HEK293 (cell line): ENCODE measurements at regions not wholly inside any gene's neighbourhood (a gene's known extent, or its start where the extent isn't known, plus 50 kb on each side); places are given as distances from the start of the nearest gene placed in this dataset.

Source experiments
- CTCF ChIA-PET: fragments of 350-600 bp; formaldehyde crosslinking; extraction: SDS; loops from one replicate; lab custom pipeline; 2021; ENCODE audit warnings: antibody characterized with exemption; lab: Yijun Ruan, JAX
- POLR2A ChIA-PET: fragments of 300-600 bp; formaldehyde crosslinking; extraction: SDS; loops from one replicate; lab custom pipeline; 2020; ENCODE audit warnings: antibody characterized with exemption, inconsistent platforms; lab: Yijun Ruan, JAX
- H3K27ac ChIP-seq: fragments of 200-500 bp; sonication (Bioruptor generic); 2 replicates; pipeline ENCODE4 v1.5.1; 2014; ENCODE audit warnings: low read depth, low read length, control low read depth, inconsistent platforms; ENCODE audit errors: extremely low read depth
- H3K36me3 ChIP-seq, 2 experiments: fragments of 200-500 bp in 1 of 2; sonication (Bioruptor generic) in 1 of 2; 1 replicate in 1 of 2; 2 replicates in 1 of 2; pipeline ENCODE4 v1.5.1; 2014 to 2017; ENCODE audit warnings: inconsistent platforms in 2 of 2, low read length in 2 of 2; ENCODE audit not compliant: control insufficient read depth in 2 of 2, insufficient read depth in 1 of 2
- H3K4me1 ChIP-seq: fragments of 200-500 bp; sonication (Bioruptor generic); 2 replicates; pipeline ENCODE4 v1.5.1; 2014; ENCODE audit warnings: mild to moderate bottlenecking, low read length, inconsistent platforms; ENCODE audit not compliant: control insufficient read depth, insufficient read depth
- H3K4me3 ChIP-seq: 2 replicates; pipeline ENCODE4 v1.5.1; 2011; ENCODE audit warnings: low read depth, mild to moderate bottlenecking, control low read depth, low read length, moderate library complexity
- H3K9me3 ChIP-seq: fragments of 200-500 bp; sonication (Bioruptor generic); 2 replicates; pipeline ENCODE4 v1.5.1; 2014; ENCODE audit warnings: low read depth, low read length, inconsistent platforms; ENCODE audit not compliant: control insufficient read depth, insufficient read depth
- OVOL3 ChIP-seq: fragments of 450-650 bp; formaldehyde crosslinking; IDR thresholded peaks from 2 replicates; pipeline ENCODE4 v1.5.1; 2016; ENCODE audit warnings: missing biosample characterization, missing genetic modification characterization
- PATZ1 ChIP-seq: fragments of 450-650 bp; formaldehyde crosslinking; IDR thresholded peaks from 2 replicates; pipeline ENCODE4 v1.5.1; 2016; ENCODE audit warnings: missing biosample characterization, missing genetic modification characterization
- RBAK ChIP-seq: fragments of 450-650 bp; formaldehyde crosslinking; IDR thresholded peaks from 2 replicates; pipeline ENCODE4 v1.5.1; 2016; ENCODE audit warnings: missing biosample characterization, missing genetic modification characterization
- YY2 ChIP-seq: fragments of 450-650 bp; formaldehyde crosslinking; IDR thresholded peaks from 2 replicates; pipeline ENCODE4 v1.5.1; 2016; ENCODE audit warnings: missing biosample characterization, missing genetic modification characterization
- ZBTB20 ChIP-seq: fragments of 450-650 bp; formaldehyde crosslinking; IDR thresholded peaks from 2 replicates; pipeline ENCODE4 v1.5.1; 2016; ENCODE audit warnings: missing biosample characterization, missing genetic modification characterization
- ZFP3 ChIP-seq: fragments of 450-650 bp; formaldehyde crosslinking; IDR thresholded peaks from 2 replicates; pipeline ENCODE4 v1.5.1; 2016; ENCODE audit warnings: low read depth, missing biosample characterization, missing genetic modification characterization
- ZNF112 ChIP-seq: fragments of 450-650 bp; formaldehyde crosslinking; IDR thresholded peaks from 2 replicates; pipeline ENCODE4 v1.5.0; 2017; ENCODE audit warnings: missing biosample characterization, missing genetic modification characterization
- ZNF18 ChIP-seq: fragments of 450-650 bp; formaldehyde crosslinking; IDR thresholded peaks from 2 replicates; pipeline ENCODE4 v1.5.1; 2016; ENCODE audit warnings: missing biosample characterization, missing genetic modification characterization
- ZNF19 ChIP-seq: fragments of 450-650 bp; formaldehyde crosslinking; IDR thresholded peaks from 2 replicates; pipeline ENCODE4; 2016; ENCODE audit warnings: missing biosample characterization, missing genetic modification characterization, low read depth
- ZNF239 ChIP-seq: fragments of 450-650 bp; formaldehyde crosslinking; IDR thresholded peaks from 2 replicates; pipeline ENCODE4 v1.5.1; 2016; ENCODE audit warnings: missing biosample characterization, missing genetic modification characterization
- ZNF37A ChIP-seq: fragments of 450-650 bp; IDR thresholded peaks from 2 replicates; pipeline ENCODE4 v1.5.1; 2018; ENCODE audit warnings: missing biosample characterization, missing genetic modification characterization
- ZNF394 ChIP-seq: fragments of 450-650 bp; formaldehyde crosslinking; IDR thresholded peaks from 2 replicates; pipeline ENCODE4 v1.5.1; 2016; ENCODE audit warnings: missing biosample characterization, missing genetic modification characterization, mild to moderate bottlenecking, moderate library complexity, borderline replicate concordance
- ZNF558 ChIP-seq: fragments of 450-650 bp; formaldehyde crosslinking; IDR thresholded peaks from 2 replicates; pipeline ENCODE4 v1.5.1; 2016; ENCODE audit warnings: missing biosample characterization, missing genetic modification characterization
- ZNF600 ChIP-seq: fragments of 450-650 bp; formaldehyde crosslinking; IDR thresholded peaks from 2 replicates; pipeline ENCODE4 v1.5.1; 2016; ENCODE audit warnings: missing biosample characterization, missing genetic modification characterization
- ZNF660 ChIP-seq: fragments of 450-650 bp; IDR thresholded peaks from 2 replicates; pipeline ENCODE4 v1.5.1; 2018; ENCODE audit warnings: missing biosample characterization, mild to moderate bottlenecking, missing genetic modification characterization
- ZNF664 ChIP-seq: fragments of 450-650 bp; formaldehyde crosslinking; IDR thresholded peaks from 2 replicates; pipeline ENCODE4 v1.5.1; 2016; ENCODE audit warnings: missing biosample characterization, missing genetic modification characterization
- ZNF670 ChIP-seq: fragments of 450-650 bp; formaldehyde crosslinking; IDR thresholded peaks from 2 replicates; pipeline ENCODE4 v1.5.1; 2016; ENCODE audit warnings: missing biosample characterization, missing genetic modification characterization, low read depth
- ZNF704 ChIP-seq: fragments of 450-650 bp; formaldehyde crosslinking; IDR thresholded peaks from 2 replicates; pipeline ENCODE4 v1.5.1; 2016; ENCODE audit warnings: missing biosample characterization, missing genetic modification characterization
- ZNF777 ChIP-seq: fragments of 450-650 bp; formaldehyde crosslinking; IDR thresholded peaks from 2 replicates; pipeline ENCODE4 v1.5.1; 2017; ENCODE audit warnings: missing biosample characterization, missing genetic modification characterization, borderline replicate concordance
- ZNF792 ChIP-seq: fragments of 450-650 bp; formaldehyde crosslinking; IDR thresholded peaks from 2 replicates; pipeline ENCODE4 v1.5.1; 2016; ENCODE audit warnings: missing biosample characterization, missing genetic modification characterization
- TF ChIP-seq, protein P1 (sequence below): fragments of 450-650 bp; formaldehyde crosslinking; IDR thresholded peaks from 2 replicates; pipeline ENCODE4 v1.5.1; 2016; ENCODE audit warnings: missing biosample characterization, missing genetic modification characterization
- TF ChIP-seq, protein P2 (sequence below): fragments of 450-650 bp; formaldehyde crosslinking; IDR thresholded peaks from 2 replicates; pipeline ENCODE4 v1.5.1; 2016; ENCODE audit warnings: missing biosample characterization, missing genetic modification characterization

- TF ChIP-seq ZNF394 (tag by site-specific recombination) (no peak), OVOL3 (tag by site-specific recombination) (no peak), ZNF777 (tag by site-specific recombination) (no peak), ZFP3 (no peak), ZNF792 (no peak)
- TF ChIP-seq, protein P1, sequence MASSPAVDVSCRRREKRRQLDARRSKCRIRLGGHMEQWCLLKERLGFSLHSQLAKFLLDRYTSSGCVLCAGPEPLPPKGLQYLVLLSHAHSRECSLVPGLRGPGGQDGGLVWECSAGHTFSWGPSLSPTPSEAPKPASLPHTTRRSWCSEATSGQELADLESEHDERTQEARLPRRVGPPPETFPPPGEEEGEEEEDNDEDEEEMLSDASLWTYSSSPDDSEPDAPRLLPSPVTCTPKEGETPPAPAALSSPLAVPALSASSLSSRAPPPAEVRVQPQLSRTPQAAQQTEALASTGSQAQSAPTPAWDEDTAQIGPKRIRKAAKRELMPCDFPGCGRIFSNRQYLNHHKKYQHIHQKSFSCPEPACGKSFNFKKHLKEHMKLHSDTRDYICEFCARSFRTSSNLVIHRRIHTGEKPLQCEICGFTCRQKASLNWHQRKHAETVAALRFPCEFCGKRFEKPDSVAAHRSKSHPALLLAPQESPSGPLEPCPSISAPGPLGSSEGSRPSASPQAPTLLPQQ (tag by site-specific recombination), result no peak
Measured at GRCh38 chr4:156138781-156139280, 185.2 kb upstream of the CTSO start (continued).

GRCh38 chr4:156137679-156138473, 184.2 kb upstream of the CTSO start:
- CTCF ChIA-PET, result interaction anchor here (0.7 kb wide), 1 partner anchor 833 kb away, joined by 4 read pairs; no protein-coding TSS in a partner anchor
- POLR2A ChIA-PET, result no interaction called here

More at GRCh38 chr4:156137679-156138473, 184.2 kb upstream of the CTSO start:
- no peaks in the 10 kb centered on the region for H3K36me3 ChIP-seq
- no peak overlapping the region for H3K27ac ChIP-seq
- H3K4me1 ChIP-seq, result no peaks in the 10 kb centered on the region
- H3K9me3 ChIP-seq, result no peaks in the 10 kb centered on the region
- TF ChIP-seq ZNF37A (tag by site-specific recombination), result no peak
- TF ChIP-seq ZNF19, result no peak
- no peak for TF ChIP-seq ZNF664 (tag by site-specific recombination)
- TF ChIP-seq, protein P2, sequence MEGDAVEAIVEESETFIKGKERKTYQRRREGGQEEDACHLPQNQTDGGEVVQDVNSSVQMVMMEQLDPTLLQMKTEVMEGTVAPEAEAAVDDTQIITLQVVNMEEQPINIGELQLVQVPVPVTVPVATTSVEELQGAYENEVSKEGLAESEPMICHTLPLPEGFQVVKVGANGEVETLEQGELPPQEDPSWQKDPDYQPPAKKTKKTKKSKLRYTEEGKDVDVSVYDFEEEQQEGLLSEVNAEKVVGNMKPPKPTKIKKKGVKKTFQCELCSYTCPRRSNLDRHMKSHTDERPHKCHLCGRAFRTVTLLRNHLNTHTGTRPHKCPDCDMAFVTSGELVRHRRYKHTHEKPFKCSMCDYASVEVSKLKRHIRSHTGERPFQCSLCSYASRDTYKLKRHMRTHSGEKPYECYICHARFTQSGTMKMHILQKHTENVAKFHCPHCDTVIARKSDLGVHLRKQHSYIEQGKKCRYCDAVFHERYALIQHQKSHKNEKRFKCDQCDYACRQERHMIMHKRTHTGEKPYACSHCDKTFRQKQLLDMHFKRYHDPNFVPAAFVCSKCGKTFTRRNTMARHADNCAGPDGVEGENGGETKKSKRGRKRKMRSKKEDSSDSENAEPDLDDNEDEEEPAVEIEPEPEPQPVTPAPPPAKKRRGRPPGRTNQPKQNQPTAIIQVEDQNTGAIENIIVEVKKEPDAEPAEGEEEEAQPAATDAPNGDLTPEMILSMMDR (tag by site-specific recombination), result no peak
- no peak for TF ChIP-seq PATZ1 (tag by site-specific recombination)
- no peak for TF ChIP-seq ZNF670
- no peak for TF ChIP-seq ZNF704 (tag by site-specific recombination)
- TF ChIP-seq ZNF660 (tag by site-specific recombination), result no peak
- no peak for TF ChIP-seq ZBTB20 (tag by site-specific recombination)
- TF ChIP-seq YY2 (tag by site-specific recombination), result no peak
- TF ChIP-seq ZNF600 (tag by site-specific recombination), result no peak
- no peak for TF ChIP-seq ZNF558 (tag by site-specific recombination)
- no peak for TF ChIP-seq RBAK (tag by site-specific recombination)
- no peak for TF ChIP-seq ZNF239 (tag by site-specific recombination)
- no peak for TF ChIP-seq ZNF18 (tag by site-specific recombination)
- no peak for TF ChIP-seq ZNF112 (tag by site-specific recombination)
- TF ChIP-seq, all 188 proteins: peak for 0
- H3K4me3 ChIP-seq, result no peak overlapping the region
